Endometrium (tissue), 2 donors: ENCODE measurements at regions not wholly inside any gene's neighbourhood (a gene's known extent, or its start where the extent isn't known, plus 50 kb on each side); places are given as distances from the start of the nearest gene placed in this dataset.

Experiments used
- FAIRE-seq: peaks from 2 replicates; lab custom pipeline; 2012; peaks lifted over from hg19 to GRCh38; lab: Jason Lieb, UNC
- donor health status: control.
- donor health status: control.

DNA sequence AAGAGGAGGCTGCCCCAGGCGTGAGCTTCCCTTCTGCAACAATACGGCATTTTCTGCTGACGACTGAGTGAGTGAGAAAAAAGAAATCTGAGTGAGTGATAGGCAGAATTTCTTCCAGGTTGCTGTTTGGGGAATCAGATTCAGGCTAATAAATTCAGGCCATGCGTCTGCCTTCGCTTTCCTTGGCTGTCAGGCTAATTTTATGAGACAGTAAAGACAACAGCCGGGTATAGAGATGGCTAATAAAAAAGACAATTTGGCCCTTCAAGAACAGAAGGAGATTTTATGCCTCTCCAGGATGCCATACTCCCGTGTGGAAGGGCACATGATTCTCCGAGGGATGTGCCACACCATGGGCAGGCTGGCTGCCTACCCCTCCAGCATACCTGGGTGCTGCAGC lies 145.9 kb upstream of the UBL3 start:
- no peak for FAIRE-seq

DNA sequence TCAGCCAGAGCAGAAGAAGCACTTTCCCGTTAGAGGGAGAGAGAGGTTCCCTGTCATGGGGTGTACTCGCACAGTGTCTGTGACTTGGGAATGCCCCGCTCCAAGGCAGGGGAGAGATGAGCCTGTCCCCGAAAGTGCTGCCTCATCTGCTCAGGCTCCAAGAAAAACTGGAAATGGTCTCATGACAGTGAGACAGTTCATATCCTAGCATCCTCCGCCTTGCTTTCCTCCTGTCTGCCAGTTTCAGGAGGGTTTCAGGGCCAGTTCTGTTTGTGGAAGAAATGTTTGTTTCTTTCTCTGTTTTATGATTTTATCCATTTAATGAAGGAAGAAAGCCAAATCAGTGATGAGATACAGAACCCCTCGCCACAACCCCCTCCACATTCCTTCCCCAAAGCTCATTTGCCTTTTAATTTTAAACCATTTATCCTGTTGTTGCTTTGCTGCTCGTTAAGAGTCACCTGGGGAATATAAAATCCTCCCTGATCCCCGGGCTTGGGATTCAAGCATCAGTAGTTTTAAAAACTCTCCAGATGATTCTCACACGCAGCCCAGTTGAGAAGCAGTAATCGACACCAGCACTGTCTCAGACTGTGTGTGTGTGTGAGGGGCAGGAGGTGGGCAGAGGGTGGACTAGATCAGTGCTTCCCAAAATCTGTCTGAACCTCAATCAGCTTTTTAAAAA lies 144.6 kb upstream of the UBL3 start:
- FAIRE-seq: peak; percentile 97

- FAIRE-seq: no peak
Observed at GRCh38 chr13:29993716-29994488, 143.5 kb upstream of the UBL3 start.

DNA sequence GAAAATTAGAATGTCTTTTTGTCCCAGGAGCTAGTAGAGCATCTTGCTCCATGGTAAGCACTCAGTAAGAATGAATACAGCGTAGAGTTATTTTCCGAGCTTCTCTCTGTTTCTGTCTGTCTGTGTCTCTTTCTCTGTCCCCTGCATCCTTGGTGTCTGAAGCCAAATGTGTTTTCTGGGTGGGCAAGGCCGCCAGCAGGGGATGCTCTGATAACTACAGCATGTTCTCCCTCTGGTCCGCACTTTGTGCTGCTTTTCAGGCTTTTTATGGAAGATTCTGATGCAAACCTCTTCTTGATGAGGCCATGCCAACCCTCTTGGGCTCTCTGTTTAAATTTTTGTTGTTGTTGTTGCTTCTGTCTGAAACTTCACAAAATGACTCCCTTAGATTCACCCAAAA lies 142.8 kb upstream of the UBL3 start:
- FAIRE-seq: no peak

DNA sequence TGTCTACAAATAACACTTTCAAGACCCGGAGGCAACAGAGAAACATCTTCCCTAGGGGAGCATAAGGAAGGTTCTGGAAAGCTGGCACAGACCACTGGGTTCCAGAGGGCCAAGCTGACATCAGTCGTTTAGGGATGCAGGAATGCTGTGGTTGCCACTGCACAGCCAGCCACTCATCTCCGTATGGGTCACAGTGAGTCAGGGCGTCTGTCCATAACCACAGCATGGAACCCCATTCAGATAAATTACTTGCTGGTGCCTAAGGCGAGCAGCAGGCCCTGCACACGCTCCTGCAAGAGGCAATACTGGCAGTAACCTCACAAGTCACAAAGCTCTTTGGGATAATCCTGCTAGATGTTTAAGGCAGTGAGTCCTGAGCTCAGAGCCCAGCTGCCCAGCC lies 140.9 kb upstream of the UBL3 start:
- no peak for FAIRE-seq

GRCh38 chr13:29987340-29987739 lies 136.9 kb upstream of the UBL3 start:
- FAIRE-seq: no peak

DNA sequence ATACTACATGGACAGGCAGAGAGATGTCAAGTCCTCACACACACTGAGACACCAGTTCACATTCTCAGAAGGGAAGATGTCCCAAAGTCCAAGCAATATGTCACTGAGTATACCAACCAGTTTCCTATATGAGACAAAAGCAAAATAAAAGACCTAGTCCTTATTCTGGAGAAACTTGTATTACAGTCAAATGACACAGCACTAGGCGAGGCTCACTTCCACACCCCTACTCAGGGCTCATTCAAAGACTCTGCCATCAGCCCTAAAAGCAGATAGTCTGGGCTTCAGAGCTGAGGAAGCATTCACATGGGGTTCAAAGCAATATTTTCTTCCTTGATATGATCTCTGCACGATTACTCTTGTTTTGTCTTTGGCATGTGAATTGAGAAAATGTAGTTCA lies 129.9 kb upstream of the UBL3 start:
- no peak for FAIRE-seq

DNA sequence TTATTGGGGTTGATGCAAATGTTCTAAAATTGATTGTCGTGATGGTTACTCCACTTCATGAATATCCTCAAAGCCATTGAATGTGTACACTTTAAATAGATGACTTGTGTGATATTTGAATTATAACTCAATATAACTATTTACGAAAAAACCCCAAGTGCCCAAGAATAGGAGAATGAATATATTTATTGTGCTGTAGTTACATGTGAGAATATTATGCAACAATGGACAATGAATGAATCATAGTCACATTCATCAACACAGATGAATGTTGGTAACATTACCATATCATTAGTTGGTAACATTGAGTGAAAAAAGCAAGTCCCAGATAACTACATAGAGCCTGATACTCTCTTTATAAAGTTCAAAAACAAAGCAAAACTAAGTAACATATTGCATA lies 127.8 kb upstream of the UBL3 start:
- FAIRE-seq: no peak

DNA sequence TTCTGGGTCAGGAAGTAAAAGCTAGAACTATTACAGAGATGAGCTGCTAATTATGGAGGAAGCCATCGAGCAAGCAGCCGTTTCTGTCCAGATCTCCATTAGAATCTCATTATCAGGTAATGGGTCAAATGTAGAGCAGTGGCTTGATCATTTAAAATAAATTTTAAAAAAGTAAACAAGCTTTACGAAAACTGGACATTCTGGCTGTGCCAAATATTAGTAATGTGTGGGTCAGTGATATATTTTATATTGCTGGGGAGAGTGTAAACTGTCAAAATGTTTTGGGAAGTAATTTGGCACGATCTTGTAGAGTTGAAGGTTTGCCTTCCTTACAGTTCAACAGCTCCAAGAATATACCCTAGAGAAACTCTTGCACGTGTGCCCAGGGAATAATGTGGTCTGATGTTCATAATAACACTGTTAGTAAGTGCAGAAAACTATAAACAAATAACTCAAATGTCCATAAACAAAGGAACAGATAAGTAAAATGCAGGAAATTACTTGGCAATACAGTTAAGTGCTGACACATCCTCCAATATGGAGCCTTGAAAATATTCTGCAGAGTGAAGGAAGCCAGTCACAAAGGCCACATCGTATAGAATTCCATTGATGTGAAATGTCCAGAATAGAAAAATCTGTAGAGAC lies 127.2 kb upstream of the UBL3 start:
- peak; percentile 48 for FAIRE-seq

DNA sequence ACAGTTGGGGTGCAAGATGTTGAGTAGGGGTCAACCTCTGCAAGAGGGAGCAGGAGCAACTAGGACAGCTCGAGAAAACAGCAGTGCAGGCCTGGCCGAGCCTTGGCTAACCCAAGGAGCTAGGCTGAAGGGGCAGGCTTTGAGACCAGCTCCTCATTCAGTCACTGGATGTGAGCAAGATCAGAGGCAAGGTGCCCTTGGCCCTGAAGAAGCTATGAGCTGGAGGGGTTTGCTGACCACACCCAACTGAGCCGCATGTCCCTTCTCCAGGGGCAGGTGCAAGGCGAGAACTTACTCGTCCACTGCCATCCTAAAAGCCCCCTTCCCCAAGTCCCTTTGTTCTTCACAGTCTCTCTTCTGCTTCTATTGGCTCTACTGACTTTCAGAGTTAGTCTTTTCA lies 126.1 kb upstream of the UBL3 start:
- FAIRE-seq: no peak

DNA sequence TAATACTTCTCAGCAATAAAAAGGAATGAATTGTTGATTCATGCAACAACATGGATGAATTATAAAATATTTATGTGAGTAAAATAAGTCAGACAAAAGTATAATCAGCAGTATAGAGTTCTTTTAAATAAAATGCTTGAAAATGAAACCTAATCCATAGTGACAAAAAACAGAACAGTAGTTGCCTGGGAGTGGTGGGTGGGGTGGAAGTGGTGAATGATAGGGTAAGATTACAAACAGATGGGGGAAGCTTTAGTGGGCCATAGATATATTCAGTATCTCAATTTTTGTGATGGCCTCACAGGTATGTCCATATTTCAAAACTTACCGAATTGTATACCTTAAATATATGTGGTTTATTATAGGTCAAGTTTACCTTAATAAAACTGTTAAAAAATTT lies 124.9 kb upstream of the UBL3 start:
- no peak for FAIRE-seq

GRCh38 chr13:29969286-29969685 lies 118.9 kb upstream of the UBL3 start:
- no peak for FAIRE-seq

- no peak for FAIRE-seq
Observed at GRCh38 chr13:29964181-29964845, 113.9 kb upstream of the UBL3 start.

- no peak for FAIRE-seq
Observed at GRCh38 chr13:29963089-29963488, 112.7 kb upstream of the UBL3 start.

DNA sequence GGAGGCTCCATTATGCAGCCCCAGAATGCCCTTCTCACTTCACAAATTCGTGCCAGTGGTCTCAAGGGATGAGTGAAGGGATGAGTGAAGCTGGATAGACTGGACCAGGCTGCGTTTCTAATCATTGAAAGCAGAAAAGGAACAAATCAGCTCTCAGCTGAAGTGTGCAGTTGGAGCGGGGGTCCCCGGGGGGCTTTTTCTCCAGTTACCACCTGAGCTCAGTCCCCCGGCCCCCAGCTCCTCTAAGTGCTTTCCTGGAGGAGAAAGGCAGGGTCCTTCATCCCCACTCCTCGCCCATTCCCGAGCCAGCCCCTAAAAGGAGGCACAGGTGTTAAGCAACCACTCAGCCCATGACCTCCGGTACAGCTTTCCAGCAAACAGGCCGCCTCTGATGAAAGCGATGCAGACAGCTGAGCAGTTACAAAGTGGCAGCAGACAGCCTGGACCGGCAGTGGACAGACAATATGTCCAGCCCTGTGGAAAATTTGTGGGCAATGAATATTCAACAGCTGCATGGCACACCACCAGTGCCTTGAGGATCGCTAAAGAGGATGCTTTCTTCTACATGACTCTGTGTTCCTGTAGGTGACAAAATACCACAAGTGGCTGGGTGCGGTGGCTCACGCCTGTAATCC lies 110.7 kb upstream of the UBL3 start:
- no peak for FAIRE-seq

GRCh38 chr13:29959603-29960002 lies 109.2 kb upstream of the UBL3 start:
- FAIRE-seq: no peak

GRCh38 chr13:29959086-29959485 lies 108.7 kb upstream of the UBL3 start:
- FAIRE-seq: no peak

GRCh38 chr13:29958476-29958875 lies 108.1 kb upstream of the UBL3 start:
- FAIRE-seq: no peak

DNA sequence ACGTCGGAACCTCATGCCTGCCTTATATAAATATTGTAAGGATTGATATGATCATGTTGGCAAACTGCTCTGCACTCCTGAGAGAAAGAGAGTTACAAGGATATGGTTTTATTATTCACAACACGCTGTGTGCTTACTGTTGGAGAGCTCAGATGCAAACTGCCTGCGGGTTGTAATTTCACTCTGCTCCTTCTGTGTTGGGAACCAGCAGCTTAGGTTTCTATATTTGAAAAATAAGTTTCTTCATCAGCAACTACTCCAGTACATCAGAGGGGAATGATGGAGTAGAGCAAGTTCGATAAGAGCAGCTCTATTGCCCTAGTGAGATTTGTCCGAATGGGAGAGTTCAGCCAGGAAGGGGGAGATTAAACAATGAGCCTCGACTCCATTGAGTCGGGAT lies 106.9 kb upstream of the UBL3 start:
- FAIRE-seq: no peak

GRCh38 chr13:29956853-29957252 lies 106.4 kb upstream of the UBL3 start:
- FAIRE-seq: no peak

DNA sequence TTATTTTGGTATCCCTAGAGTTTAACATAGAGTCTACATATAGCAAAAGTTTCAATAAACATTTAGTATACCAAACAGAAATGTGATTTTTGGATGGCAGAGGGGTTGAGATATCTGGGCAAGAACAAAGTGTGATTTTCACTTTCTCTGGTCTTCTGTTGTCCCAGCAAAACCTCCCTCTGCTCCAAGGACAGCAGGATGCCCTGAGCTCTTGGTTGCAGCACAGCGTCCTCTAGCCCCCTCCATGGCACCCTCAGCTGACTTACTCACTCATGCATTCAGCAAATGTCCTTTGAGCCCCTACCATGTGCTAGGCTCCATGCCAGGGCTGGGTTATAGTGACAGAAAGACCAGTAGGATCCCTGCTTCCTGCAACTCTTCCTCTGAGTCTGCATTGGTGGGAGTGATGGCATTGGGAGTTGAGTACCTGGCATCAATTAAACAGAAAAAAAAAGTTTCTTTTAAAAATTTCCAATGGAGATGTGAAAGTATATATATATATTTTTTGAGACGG lies 104.8 kb upstream of the UBL3 start:
- FAIRE-seq: no peak
